HG02798 (cell line): ENCODE measurements at regions not wholly inside any gene's neighbourhood (a gene's known extent, or its start where the extent isn't known, plus 50 kb on each side); places are given as distances from the start of the nearest gene placed in this dataset.

Experiments used
- ATAC-seq: cut with Tn5 transposase; IDR thresholded peaks from one replicate; pipeline ENCODE4 v1.9.1; 2021; ENCODE audit warnings: mild to moderate bottlenecking; ENCODE audit not compliant: unreplicated experiment, poor library complexity

DNA sequence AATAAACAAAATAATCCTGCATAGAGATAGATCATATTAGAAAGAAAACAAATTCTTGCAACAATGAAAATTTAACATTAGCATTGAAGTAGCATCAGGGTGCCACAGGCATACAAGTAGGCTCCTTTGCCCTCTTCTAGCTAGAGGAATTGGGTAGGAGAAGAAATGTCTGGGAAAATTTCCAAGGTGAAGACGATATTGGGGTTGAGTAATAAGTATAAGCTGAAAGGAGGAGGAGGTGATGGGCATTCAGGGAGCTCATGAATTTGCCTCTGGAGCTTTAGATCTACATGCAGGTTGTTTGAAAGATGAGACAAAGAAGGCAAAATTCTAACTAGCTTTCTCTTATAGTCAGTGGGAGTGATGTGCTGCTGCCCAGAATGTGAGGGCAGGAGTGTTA, 504.9 kb downstream of the CCDC85A start:
- no peak for ATAC-seq

DNA sequence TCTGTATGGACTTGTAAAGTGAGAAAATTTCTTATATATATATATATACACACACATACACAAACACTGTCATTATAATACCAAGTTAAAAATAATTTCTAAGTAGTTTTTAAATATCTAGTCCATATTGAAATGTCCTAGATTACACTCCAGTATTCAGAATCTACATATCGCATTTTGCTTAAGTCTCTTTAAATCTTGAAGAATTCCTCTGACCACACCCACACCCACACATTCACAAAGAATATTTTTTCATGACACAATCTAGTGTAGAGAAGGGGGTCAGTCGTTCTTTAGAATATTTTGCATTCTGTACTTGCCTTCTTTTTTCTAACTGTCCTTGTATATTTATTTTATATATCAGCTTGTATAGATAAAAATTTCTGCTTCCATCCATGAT, 509.7 kb downstream of the CCDC85A start:
- ATAC-seq: no peak

- ATAC-seq: no peak
Measured at GRCh38 chr2:56703001-56703400, 519.2 kb downstream of the CCDC85A start.

- no peak for ATAC-seq
Measured at GRCh38 chr2:56705713-56706112, 521.9 kb downstream of the CCDC85A start.

DNA sequence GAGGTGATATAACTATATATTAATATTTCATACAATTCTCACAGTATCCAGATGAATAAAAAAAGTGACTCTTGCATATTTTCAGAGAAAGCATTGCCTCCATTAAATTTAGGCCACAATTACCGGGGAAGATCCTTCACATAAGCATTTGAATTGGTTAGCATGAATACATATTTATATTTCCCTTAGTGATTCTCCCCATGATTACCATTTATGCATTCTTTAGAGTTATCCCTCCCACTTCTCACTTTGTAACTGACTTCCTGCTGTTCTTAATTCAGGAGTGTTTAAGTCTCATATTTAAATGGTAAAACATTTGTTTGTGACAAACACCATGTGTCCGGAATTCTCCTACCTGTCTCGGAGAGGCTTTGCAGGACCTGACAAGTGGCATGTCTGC, 523.4 kb downstream of the CCDC85A start:
- ATAC-seq: no peak

- no peak for ATAC-seq
Measured at GRCh38 chr2:56707650-56708049, 523.9 kb downstream of the CCDC85A start.

GRCh38 chr2:56709181-56709580, 525.4 kb downstream of the CCDC85A start:
- no peak for ATAC-seq

DNA sequence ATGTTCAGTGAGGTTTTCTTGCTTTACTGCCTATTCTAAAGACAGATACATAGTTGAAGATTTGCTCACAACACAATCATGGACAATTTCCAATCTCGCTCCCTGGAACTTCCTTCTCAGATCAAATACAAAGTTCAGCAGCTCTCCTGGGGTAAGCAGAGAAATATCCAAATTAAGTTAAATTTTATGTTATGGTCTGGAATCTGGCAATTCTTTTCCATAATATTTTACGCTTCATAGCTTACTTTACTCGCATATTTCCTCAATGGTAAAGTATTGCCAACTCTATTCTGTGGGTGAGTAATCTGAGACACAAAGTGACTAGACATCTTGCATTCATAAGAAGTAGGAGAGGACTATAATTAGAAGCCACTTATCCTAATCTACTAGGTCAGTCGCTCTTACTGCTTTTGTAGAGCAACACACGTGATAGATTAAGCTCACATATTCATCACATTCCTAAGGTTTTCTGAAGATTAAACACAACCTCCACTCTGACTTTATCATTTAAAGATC, 529.4 kb downstream of the CCDC85A start:
- no peak for ATAC-seq

GRCh38 chr2:56713978-56714377, 530.2 kb downstream of the CCDC85A start:
- ATAC-seq: no peak

DNA sequence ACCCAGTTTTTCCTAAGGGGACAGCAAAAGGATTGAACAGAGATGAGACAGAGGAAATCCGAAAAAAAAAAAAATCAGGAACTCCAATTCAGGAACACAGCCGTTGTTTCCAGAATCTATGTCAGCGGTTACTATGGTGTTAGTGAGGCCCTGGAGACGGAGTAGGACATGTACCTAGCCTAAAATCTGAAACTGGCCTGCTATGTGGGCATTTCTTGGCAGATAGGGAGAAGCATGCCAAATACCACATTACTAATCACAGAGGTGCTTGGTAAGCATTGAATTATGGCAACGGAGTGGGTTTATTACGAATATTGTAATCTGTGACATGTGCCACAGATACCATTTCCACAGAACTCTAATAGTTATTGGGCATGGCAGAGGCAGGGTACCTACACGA, 530.6 kb downstream of the CCDC85A start:
- no peak for ATAC-seq

DNA sequence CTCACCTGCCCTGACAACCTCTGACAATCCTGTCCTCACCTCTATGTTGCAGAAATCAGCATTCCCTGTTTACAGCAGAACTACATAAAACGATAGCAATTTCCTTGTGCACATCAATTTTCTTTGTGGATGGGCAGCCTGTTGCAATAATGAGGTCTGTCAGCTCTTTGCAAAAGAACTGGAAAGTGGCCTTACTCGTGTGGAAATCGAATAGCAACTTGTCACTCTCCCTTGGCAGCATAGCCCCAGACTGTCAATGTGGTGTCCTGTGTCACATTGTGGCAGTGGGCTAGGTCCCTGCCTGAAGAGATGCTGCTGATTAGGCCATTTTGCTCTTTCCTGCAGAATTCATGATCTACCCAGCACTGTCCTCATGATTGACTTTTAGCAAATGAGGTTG, 531.9 kb downstream of the CCDC85A start:
- ATAC-seq: no peak

- ATAC-seq: no peak
Measured at GRCh38 chr2:56718413-56718812, 534.6 kb downstream of the CCDC85A start.

DNA sequence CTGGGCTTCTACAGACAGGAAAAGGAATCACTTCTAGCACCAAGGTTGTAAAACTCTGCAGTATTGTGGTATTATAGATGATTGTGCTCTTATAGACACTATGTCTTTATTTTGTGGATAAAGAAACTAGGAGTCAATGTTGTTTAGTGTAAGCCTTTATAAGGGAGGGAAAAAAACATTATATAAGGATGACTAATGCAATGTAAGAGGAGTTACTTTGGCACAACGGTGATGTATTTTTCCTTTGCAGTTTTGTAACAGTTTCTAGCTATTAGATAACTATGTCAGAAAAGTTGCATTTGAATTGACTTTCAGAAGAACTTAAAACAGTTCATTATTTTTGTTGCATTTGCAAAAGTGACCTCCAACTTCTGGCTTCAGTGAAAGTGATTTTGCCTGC, 545.4 kb downstream of the CCDC85A start:
- ATAC-seq: no peak

DNA sequence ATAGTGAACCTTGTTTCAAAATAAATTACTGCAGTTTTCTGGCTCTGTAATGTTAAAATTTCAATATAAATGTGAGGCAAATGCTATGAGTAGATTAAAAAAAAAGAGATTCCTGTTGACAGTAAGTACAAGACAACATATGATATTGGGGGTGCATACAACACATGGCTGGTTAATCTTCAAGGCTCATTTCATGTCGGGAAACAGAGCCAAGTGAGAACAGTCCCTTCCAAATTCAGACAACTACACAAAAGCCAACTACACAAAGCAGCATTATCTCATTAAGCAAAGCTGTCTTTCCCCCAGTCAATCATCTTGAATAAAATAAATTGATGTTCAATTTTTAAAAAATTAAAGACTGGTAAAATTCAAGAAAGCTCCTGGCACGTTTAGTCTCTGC, 549.2 kb downstream of the CCDC85A start:
- ATAC-seq: no peak

DNA sequence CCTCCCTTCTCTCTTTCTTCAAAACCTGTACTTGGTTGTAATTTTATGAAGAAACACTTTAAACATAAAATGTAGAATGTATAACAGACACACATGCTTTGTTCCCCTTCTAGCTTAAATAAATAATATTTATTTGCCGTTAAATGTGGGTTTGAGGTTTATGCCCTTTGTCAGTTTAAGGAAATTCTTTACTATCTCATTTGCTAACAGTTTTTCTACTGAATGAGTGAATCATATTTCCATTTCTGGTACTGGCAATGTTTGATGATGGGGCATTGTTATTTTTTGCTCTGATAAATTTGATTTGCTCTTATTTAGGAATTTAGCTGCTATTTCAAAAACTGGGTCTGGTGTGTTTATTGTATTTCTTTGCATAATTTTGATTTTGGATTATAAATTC, 555.6 kb downstream of the CCDC85A start:
- no peak for ATAC-seq

GRCh38 chr2:56741601-56742102, 557.9 kb downstream of the CCDC85A start:
- ATAC-seq: no peak

- ATAC-seq: no peak
Measured at GRCh38 chr2:56743807-56744206, 560.0 kb downstream of the CCDC85A start.

DNA sequence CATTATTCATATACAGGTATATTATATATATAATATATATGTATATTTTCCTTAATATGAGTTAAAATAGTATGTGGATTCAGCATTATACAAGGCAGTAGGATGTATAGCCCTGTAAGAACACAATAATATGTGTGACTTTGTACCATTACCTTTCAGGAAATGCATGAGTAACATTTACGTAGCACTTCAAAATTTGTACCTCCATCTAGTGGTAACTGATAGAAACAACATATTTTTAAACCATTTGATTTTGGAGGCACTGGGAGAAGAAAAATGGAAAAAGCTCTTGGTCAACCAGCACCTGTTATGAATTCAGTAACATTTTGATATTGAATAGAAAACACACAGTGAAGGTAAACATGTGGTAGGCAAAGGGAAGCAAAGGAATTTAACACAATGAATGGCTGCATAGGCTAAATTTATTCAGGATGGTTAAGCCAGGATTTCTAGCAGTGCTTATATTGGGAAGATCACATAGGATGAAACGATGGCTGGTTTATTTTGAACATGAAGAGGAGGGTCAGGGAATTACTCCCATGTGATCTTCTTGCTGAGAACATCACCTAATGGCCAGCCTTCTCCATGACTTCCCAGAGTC, 565.5 kb downstream of the CCDC85A start:
- ATAC-seq: peak; percentile 54

- no peak for ATAC-seq
Measured at GRCh38 chr2:56753182-56753581, 569.4 kb downstream of the CCDC85A start.

DNA sequence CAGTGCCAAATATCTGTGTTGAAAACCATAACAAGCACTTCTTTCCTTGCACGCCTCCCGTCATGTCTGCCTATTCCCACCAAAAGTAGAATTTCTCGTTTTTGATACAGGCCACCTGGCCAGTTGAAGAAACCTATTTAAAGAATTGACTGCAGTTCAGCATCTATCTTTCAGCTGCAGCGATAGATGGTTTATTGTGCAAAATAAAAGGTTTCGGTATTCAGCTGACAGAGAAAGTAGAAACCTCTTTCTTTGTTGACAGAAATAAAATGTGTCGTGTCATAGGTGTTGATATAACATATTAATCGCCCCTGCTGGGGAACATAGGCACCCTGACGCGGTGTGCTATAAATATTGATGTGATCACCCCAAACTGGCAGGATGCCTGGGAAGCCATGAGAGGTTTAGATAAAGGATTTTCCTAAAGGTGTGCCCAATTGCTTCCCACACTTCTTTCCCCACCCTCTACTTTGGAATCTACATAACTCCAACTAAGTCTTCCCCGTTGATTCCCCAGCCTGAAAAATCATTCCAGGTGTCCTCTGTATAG, 570.4 kb downstream of the CCDC85A start:
- no peak for ATAC-seq

DNA sequence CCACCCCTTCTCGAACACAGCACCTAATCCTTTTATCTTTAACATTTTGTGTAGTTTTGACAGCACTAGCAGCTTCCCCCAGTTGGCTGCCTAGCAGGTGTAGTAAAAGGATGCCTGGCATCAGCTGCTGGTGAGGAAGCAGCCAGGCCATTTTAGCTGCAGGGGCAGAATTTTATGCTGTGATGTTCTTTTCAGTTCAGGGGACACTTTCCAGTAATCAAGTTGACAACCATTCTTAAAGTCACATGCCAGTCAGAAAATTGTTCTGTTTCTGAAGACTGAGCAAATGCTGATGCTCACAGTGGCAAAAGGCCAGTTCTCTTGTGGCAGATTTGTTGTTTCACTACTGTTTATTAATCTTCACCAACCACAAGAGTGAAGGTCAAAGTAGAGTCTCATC, 570.8 kb downstream of the CCDC85A start:
- no peak for ATAC-seq

GRCh38 chr2:56757884-56758545, 574.2 kb downstream of the CCDC85A start:
- no peak for ATAC-seq
